GM18502 (cell line): ENCODE measurements at regions not wholly inside any gene's neighbourhood (a gene's known extent, or its start where the extent isn't known, plus 50 kb on each side); places are given as distances from the start of the nearest gene placed in this dataset.

ENCODE experiments used
- ATAC-seq: cut with Tn5 transposase; IDR thresholded peaks from one replicate; pipeline ENCODE4 v1.9.1; 2021; ENCODE audit warnings: mild to moderate bottlenecking; ENCODE audit not compliant: unreplicated experiment, poor library complexity

GRCh38 chr1:184300446-184300845, 86.4 kb upstream of the C1orf21 start:
- no peak for ATAC-seq

GRCh38 chr1:184301227-184301626, 85.6 kb upstream of the C1orf21 start:
- no peak for ATAC-seq

GRCh38 chr1:184302346-184302745, 84.5 kb upstream of the C1orf21 start:
- ATAC-seq: no peak

GRCh38 chr1:184310157-184310819, 76.5 kb upstream of the C1orf21 start:
- ATAC-seq: no peak

GRCh38 chr1:184311580-184311979, 75.2 kb upstream of the C1orf21 start:
- ATAC-seq: no peak

- ATAC-seq: no peak
Observed at GRCh38 chr1:184315254-184315653, 71.6 kb upstream of the C1orf21 start.

- no peak for ATAC-seq
Observed at GRCh38 chr1:184319879-184320278, 67.0 kb upstream of the C1orf21 start.

- ATAC-seq: no peak
Observed at GRCh38 chr1:184322253-184322652, 64.6 kb upstream of the C1orf21 start.

GRCh38 chr1:184324972-184325371, 61.9 kb upstream of the C1orf21 start:
- no peak for ATAC-seq

GRCh38 chr1:184326278-184326677, 60.6 kb upstream of the C1orf21 start:
- ATAC-seq: no peak

- no peak for ATAC-seq
Observed at GRCh38 chr1:184329245-184329953, 57.4 kb upstream of the C1orf21 start.

GRCh38 chr1:184329962-184330868, 56.6 kb upstream of the C1orf21 start:
- no peak for ATAC-seq

- no peak for ATAC-seq
Observed at GRCh38 chr1:184330875-184331274, 56.0 kb upstream of the C1orf21 start.
